ENCODE measurements at regions not wholly inside any gene's neighbourhood (a gene's known extent, or its start where the extent isn't known, plus 50 kb on each side); places are given as distances from the start of the nearest gene placed in this dataset.

DNA sequence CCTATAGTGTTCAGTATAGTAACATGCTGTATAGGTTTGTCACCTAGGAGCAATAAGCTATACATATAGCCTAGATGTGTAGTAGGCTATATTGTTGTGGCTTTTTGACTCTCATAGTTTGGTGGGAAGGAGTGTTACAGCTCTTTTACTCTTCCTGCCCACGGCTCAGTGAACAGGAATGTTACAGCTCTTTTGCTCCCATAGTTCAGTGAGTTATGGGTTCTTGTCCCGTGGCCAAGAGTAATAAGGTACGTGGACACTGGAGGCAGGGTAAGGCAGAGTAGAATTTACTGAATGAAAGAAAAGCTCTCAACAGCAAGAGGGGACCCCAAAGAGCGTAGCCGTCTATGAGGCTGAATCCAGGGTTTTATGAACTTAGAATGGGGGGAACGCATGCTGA is 734.3 kb downstream of the ADGRL2 start:
- TF ChIP-seq FOXP2 (optimal IDR thresholded peaks at IDR 0.05; ENCODE audit: borderline replicate concordance, extremely low read depth, extremely low read length, insufficient read depth) (no peak), POLR2AphosphoS5 (IDR thresholded peaks at IDR 0.05; ENCODE audit: low read depth, low read length) (no peak), SIN3A (IDR thresholded peaks at IDR 0.05; ENCODE audit: borderline replicate concordance, insufficient read depth, low read length) (no peak)
- TF ChIP-seq, protein P1, sequence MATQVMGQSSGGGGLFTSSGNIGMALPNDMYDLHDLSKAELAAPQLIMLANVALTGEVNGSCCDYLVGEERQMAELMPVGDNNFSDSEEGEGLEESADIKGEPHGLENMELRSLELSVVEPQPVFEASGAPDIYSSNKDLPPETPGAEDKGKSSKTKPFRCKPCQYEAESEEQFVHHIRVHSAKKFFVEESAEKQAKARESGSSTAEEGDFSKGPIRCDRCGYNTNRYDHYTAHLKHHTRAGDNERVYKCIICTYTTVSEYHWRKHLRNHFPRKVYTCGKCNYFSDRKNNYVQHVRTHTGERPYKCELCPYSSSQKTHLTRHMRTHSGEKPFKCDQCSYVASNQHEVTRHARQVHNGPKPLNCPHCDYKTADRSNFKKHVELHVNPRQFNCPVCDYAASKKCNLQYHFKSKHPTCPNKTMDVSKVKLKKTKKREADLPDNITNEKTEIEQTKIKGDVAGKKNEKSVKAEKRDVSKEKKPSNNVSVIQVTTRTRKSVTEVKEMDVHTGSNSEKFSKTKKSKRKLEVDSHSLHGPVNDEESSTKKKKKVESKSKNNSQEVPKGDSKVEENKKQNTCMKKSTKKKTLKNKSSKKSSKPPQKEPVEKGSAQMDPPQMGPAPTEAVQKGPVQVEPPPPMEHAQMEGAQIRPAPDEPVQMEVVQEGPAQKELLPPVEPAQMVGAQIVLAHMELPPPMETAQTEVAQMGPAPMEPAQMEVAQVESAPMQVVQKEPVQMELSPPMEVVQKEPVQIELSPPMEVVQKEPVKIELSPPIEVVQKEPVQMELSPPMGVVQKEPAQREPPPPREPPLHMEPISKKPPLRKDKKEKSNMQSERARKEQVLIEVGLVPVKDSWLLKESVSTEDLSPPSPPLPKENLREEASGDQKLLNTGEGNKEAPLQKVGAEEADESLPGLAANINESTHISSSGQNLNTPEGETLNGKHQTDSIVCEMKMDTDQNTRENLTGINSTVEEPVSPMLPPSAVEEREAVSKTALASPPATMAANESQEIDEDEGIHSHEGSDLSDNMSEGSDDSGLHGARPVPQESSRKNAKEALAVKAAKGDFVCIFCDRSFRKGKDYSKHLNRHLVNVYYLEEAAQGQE (IDR thresholded peaks at IDR 0.05; ENCODE audit: insufficient read depth in 1 of 2, low read depth in 2 of 2, low read length in 2 of 2): no peak
